Keratinocyte (primary cell): ENCODE measurements at regions not wholly inside any gene's neighbourhood (a gene's known extent, or its start where the extent isn't known, plus 50 kb on each side); places are given as distances from the start of the nearest gene placed in this dataset.

Experiments used
- DNase-seq: peaks from one replicate; pipeline ENCODE4 v3.0.0-alpha.2; 2011; ENCODE audit warnings: low read depth, missing footprints, low spot score
- FAIRE-seq: peaks from 2 replicates; lab custom pipeline; 2011; peaks lifted over from hg19 to GRCh38; lab: Jason Lieb, UNC
- H2AFZ ChIP-seq: 2 replicates; pipeline ENCODE4 v1.6.0; 2012; ENCODE audit warnings: low read length, control low read depth, inconsistent platforms; ENCODE audit not compliant: control insufficient read depth
- H3K27ac ChIP-seq: 2 replicates; pipeline ENCODE4 v1.5.1; 2011; ENCODE audit warnings: low read length; ENCODE audit not compliant: control insufficient read depth, insufficient read depth
- H3K27me3 ChIP-seq: 3 replicates; pipeline ENCODE4 v1.6.0; 2011; ENCODE audit warnings: low read length; ENCODE audit not compliant: control insufficient read depth, insufficient read depth; ENCODE audit errors: extremely low read depth
- H3K36me3 ChIP-seq, 2 experiments: 2 replicates in 1 of 2; 3 replicates in 1 of 2; pipeline ENCODE4 v1.5.1; 2011; ENCODE audit warnings: low read length in 2 of 2, mild to moderate bottlenecking in 1 of 2; ENCODE audit not compliant: control insufficient read depth in 2 of 2, insufficient read depth in 2 of 2; ENCODE audit errors: extremely low read depth in 1 of 2
- H3K4me1 ChIP-seq: 3 replicates; pipeline ENCODE4 v1.5.1; 2011; ENCODE audit warnings: low read length; ENCODE audit not compliant: control insufficient read depth, insufficient read depth; ENCODE audit errors: extremely low read depth
- H3K4me2 ChIP-seq: 3 replicates; pipeline ENCODE4 v1.6.0; 2011; ENCODE audit warnings: low read depth, low read length; ENCODE audit not compliant: control insufficient read depth, insufficient read depth; ENCODE audit errors: extremely low read depth
- H3K4me3 ChIP-seq, 3 experiments: fragments of 200-600 bp in 1 of 3; sonication (generic) in 1 of 3; 2 replicates in 2 of 3; 3 replicates in 1 of 3; pipeline ENCODE4 v1.5.1; 2011 to 2016; ENCODE audit warnings: low read length in 3 of 3, mild to moderate bottlenecking in 3 of 3, control low read depth in 2 of 3, inconsistent platforms in 1 of 3, low read depth in 1 of 3, mixed read lengths in 1 of 3, mixed run types in 1 of 3, moderate library complexity in 1 of 3; ENCODE audit not compliant: control insufficient read depth in 2 of 3, insufficient read depth in 2 of 3; ENCODE audit errors: extremely low read depth in 1 of 3
- H3K79me2 ChIP-seq: 2 replicates; pipeline ENCODE4 v1.6.0; 2012; ENCODE audit warnings: low read length; ENCODE audit not compliant: control insufficient read depth, insufficient read depth
- H3K9ac ChIP-seq: 3 replicates; pipeline ENCODE4 v1.6.0; 2011; ENCODE audit warnings: low read length; ENCODE audit not compliant: control insufficient read depth, insufficient read depth; ENCODE audit errors: extremely low read depth
- H3K9me1 ChIP-seq: 3 replicates; pipeline ENCODE4 v1.6.0; 2011; ENCODE audit warnings: low read length; ENCODE audit not compliant: control insufficient read depth, insufficient read depth; ENCODE audit errors: extremely low read depth
- H3K9me3 ChIP-seq: 2 replicates; pipeline ENCODE4 v1.5.1; 2012; ENCODE audit warnings: low read depth, low read length; ENCODE audit not compliant: control insufficient read depth
- H4K20me1 ChIP-seq: 3 replicates; pipeline ENCODE4 v1.6.0; 2011; ENCODE audit warnings: low read length; ENCODE audit not compliant: control insufficient read depth, insufficient read depth; ENCODE audit errors: extremely low read depth
- EZH2 ChIP-seq: IDR thresholded peaks from one replicate; pipeline ENCODE4 v1.6.1; 2012; ENCODE audit warnings: inconsistent platforms, mild to moderate bottlenecking, low read length, moderate library complexity
- dilution Hi-C: fragments of 300-500 bp; cut with MboI; formaldehyde crosslinking; loops from one replicate; pipeline ENCODE4 v1.7.0; 2020; ENCODE audit warnings: low sequenced_read_pairs; ENCODE audit not compliant: extremely low pct_ligation_motif_present
- TF ChIP-seq, protein P1 (sequence below), 3 experiments: IDR thresholded peaks in 1 of 3; conservative IDR thresholded peaks in 1 of 3; optimal IDR thresholded peaks in 1 of 3; 2 replicates in 2 of 3; 3 replicates in 1 of 3; pipeline versions ENCODE3 to v1.5.1; 2011; ENCODE audit warnings: low read length in 3 of 3, mild to moderate bottlenecking in 3 of 3, moderate library complexity in 2 of 3, control low read depth in 1 of 3, inconsistent platforms in 1 of 3; ENCODE audit not compliant: insufficient read depth in 2 of 3; ENCODE audit errors: extremely low read depth in 1 of 3

DNA sequence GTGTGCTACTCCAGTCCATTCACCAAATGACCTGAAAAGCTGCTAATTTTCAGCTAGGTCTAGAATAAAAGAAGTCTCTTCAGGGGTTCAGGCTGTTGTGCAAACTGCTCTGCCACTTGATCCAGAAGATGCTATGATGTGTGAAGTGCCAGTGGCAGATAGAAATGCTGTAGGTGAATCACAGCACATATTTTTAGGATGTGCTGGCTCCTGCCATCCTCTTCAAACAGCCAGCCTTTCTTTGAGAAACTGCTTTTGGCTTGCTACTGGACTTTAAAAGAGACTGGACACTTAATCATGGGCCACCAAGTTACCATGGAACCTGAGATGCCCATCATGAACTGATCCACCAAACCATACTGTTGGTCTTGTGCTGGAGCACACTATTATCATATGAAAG, 322.1 kb downstream of the EN1 start:
- H3K9me3 ChIP-seq, result peaks cover 6% of the 10 kb centered on the region
- no peaks in the 10 kb centered on the region for H3K9me1 ChIP-seq
- H3K9ac ChIP-seq, result no peak overlapping the region
- no peaks in the 10 kb centered on the region for H3K4me1 ChIP-seq
- no peak for TF ChIP-seq EZH2
- TF ChIP-seq, protein P1, sequence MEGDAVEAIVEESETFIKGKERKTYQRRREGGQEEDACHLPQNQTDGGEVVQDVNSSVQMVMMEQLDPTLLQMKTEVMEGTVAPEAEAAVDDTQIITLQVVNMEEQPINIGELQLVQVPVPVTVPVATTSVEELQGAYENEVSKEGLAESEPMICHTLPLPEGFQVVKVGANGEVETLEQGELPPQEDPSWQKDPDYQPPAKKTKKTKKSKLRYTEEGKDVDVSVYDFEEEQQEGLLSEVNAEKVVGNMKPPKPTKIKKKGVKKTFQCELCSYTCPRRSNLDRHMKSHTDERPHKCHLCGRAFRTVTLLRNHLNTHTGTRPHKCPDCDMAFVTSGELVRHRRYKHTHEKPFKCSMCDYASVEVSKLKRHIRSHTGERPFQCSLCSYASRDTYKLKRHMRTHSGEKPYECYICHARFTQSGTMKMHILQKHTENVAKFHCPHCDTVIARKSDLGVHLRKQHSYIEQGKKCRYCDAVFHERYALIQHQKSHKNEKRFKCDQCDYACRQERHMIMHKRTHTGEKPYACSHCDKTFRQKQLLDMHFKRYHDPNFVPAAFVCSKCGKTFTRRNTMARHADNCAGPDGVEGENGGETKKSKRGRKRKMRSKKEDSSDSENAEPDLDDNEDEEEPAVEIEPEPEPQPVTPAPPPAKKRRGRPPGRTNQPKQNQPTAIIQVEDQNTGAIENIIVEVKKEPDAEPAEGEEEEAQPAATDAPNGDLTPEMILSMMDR (optimal IDR thresholded peaks at IDR 0.05 in 1 of 3, IDR thresholded peaks at IDR 0.05 in 1 of 3, conservative IDR thresholded peaks at IDR 0.05 in 1 of 3; ENCODE audit: extremely low read depth in 1 of 3, insufficient read depth in 2 of 3, low read length in 3 of 3), result no peak
- H3K36me3 ChIP-seq, result no peaks in the 10 kb centered on the region
- no peaks in the 10 kb centered on the region for H3K27me3 ChIP-seq
- no peaks in the 10 kb centered on the region for H3K79me2 ChIP-seq
- peak; percentile 5 for FAIRE-seq
- dilution Hi-C loops, result no loop called here
- H2AFZ ChIP-seq, result no peak overlapping the region
- no peak overlapping the region for H3K4me2 ChIP-seq
- H3K4me3 ChIP-seq, result no peak overlapping the region
- no peak overlapping the region for H3K27ac ChIP-seq
- H4K20me1 ChIP-seq, result no peaks in the 10 kb centered on the region
- DNase-seq, result no peak

DNA sequence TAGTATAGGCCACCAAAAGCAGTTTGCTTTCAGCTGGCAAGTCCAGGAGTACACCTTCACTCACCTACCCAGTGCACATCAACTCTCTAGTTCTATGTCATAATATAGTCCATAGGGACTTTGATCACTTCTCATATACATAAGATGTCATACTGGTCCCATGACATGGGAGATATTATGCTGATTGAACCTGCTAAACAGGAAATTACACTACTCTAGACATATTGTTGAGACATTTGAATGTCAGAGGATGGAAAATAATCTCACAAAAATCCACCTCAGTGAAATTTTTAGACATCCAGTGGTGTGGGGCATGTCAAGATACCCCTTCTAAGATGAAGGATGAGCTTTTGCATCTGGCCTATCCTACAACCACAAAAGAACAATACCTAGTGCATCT, 322.5 kb downstream of the EN1 start:
- FAIRE-seq (no peak), DNase-seq (no peak)
- Histone ChIP-seq H3K4me3 (no peak overlapping the region), H3K9me1 (no peaks in the 10 kb centered on the region), H3K27ac (no peak overlapping the region), H4K20me1 (no peaks in the 10 kb centered on the region), H3K36me3 (no peaks in the 10 kb centered on the region), H3K4me2 (no peak overlapping the region), H3K79me2 (no peaks in the 10 kb centered on the region), H3K4me1 (no peaks in the 10 kb centered on the region), H3K9ac (no peak overlapping the region), H3K9me3 (peaks cover 6% of the 10 kb centered on the region), H2AFZ (no peak overlapping the region), H3K27me3 (no peaks in the 10 kb centered on the region)
- no peak for TF ChIP-seq EZH2
- TF ChIP-seq, protein P1 (optimal IDR thresholded peaks at IDR 0.05 in 1 of 3, IDR thresholded peaks at IDR 0.05 in 1 of 3, conservative IDR thresholded peaks at IDR 0.05 in 1 of 3; ENCODE audit: extremely low read depth in 1 of 3, insufficient read depth in 2 of 3, low read length in 3 of 3), result no peak
- dilution Hi-C loops, result no loop called here
